ENCODE measurements at regions not wholly inside any gene's neighbourhood (a gene's known extent, or its start where the extent isn't known, plus 50 kb on each side); places are given as distances from the start of the nearest gene placed in this dataset.

DNA sequence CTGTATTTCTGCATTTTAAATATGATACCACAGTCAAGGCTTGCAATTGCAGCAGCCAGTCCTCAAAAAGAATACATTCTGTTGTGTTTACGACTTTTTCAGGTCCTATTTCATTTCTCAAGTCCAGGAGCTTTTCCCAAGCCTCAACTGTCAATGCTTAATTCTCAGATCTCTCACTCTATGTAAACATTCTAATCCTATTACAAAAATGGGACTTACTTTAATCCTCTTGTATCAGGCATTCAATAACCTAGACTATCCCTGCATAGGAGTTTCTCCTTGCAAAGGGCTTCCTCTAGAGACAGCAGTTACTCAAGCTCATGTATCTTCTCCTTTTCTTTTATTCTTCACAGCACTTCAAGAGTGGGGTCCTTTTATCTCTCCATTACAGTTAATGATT lies 1293.0 kb downstream of the GRIK2 start:
- Histone ChIP-seq H3K9me3 (ENCODE audit: control insufficient read depth, insufficient read depth, low read depth, low read length) (no peaks in the 10 kb centered on the region), H3K36me3 (ENCODE audit: control insufficient read depth, insufficient read depth, low read length) (no peaks in the 10 kb centered on the region), H3K4me1 (ENCODE audit: control insufficient read depth, insufficient read depth, low read length) (no peaks in the 10 kb centered on the region), H3K27me3 (ENCODE audit: control insufficient read depth, insufficient read depth, low read length) (no peaks in the 10 kb centered on the region), H3K4me3 (ENCODE audit: low read depth in 2 of 2, low read length in 2 of 2) (no peak overlapping the region), H3K27ac (ENCODE audit: low read length) (no peak overlapping the region)
- in situ Hi-C loops (cut with HindIII; ENCODE audit: low pct_unique_long_range_greater_than_20kb, low sequenced_read_pairs) (no loop called here), intact Hi-C loops (cut with micrococcal nuclease; ENCODE audit: unreplicated experiment) (no loop called here)
- ChIA-PET POLR2A (no interaction called here), CTCF (no interaction called here)
- ATAC-seq (no peak), DNase-seq (ENCODE audit: low read depth, low spot score) (no peak)
- BruUV-seq (replicated peaks) = no TSS peak
- TF ChIP-seq, protein P1, sequence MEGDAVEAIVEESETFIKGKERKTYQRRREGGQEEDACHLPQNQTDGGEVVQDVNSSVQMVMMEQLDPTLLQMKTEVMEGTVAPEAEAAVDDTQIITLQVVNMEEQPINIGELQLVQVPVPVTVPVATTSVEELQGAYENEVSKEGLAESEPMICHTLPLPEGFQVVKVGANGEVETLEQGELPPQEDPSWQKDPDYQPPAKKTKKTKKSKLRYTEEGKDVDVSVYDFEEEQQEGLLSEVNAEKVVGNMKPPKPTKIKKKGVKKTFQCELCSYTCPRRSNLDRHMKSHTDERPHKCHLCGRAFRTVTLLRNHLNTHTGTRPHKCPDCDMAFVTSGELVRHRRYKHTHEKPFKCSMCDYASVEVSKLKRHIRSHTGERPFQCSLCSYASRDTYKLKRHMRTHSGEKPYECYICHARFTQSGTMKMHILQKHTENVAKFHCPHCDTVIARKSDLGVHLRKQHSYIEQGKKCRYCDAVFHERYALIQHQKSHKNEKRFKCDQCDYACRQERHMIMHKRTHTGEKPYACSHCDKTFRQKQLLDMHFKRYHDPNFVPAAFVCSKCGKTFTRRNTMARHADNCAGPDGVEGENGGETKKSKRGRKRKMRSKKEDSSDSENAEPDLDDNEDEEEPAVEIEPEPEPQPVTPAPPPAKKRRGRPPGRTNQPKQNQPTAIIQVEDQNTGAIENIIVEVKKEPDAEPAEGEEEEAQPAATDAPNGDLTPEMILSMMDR (IDR thresholded peaks at IDR 0.05) = no peak
- TF ChIP-seq SIN3A (IDR thresholded peaks at IDR 0.05; ENCODE audit: borderline replicate concordance, insufficient read depth, low read depth, low read length) = no peak
- TF ChIP-seq TCF7L2 (IDR thresholded peaks at IDR 0.05; ENCODE audit: low read depth, low read length) = no peak
- no peak for TF ChIP-seq POLR2AphosphoS5 (IDR thresholded peaks at IDR 0.05; ENCODE audit: low read depth, low read length)
- TF ChIP-seq, protein P2, sequence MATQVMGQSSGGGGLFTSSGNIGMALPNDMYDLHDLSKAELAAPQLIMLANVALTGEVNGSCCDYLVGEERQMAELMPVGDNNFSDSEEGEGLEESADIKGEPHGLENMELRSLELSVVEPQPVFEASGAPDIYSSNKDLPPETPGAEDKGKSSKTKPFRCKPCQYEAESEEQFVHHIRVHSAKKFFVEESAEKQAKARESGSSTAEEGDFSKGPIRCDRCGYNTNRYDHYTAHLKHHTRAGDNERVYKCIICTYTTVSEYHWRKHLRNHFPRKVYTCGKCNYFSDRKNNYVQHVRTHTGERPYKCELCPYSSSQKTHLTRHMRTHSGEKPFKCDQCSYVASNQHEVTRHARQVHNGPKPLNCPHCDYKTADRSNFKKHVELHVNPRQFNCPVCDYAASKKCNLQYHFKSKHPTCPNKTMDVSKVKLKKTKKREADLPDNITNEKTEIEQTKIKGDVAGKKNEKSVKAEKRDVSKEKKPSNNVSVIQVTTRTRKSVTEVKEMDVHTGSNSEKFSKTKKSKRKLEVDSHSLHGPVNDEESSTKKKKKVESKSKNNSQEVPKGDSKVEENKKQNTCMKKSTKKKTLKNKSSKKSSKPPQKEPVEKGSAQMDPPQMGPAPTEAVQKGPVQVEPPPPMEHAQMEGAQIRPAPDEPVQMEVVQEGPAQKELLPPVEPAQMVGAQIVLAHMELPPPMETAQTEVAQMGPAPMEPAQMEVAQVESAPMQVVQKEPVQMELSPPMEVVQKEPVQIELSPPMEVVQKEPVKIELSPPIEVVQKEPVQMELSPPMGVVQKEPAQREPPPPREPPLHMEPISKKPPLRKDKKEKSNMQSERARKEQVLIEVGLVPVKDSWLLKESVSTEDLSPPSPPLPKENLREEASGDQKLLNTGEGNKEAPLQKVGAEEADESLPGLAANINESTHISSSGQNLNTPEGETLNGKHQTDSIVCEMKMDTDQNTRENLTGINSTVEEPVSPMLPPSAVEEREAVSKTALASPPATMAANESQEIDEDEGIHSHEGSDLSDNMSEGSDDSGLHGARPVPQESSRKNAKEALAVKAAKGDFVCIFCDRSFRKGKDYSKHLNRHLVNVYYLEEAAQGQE (IDR thresholded peaks at IDR 0.05; ENCODE audit: insufficient read depth in 1 of 2, low read depth in 2 of 2, low read length in 1 of 2) = no peak

DNA sequence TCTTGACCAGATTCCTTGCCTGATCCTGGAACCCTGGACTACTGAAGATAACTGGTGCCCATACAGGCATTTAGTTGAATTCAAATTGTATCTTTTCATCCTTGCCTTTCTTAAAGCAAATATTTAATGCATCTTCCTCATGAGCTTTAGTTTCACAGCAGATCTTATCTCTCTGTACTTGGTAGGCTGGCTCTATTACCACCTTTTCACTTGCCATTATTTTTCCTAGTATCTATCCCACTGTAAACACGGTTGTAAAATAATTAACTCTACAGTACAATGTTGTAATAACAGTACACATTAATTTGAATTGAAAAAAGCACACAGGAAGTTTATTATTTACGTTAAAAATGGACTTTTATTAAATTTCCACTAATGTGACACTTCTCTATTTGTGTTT lies 1286.9 kb downstream of the GRIK2 start:
- TF ChIP-seq, protein P1 (IDR thresholded peaks at IDR 0.05) = no peak
- TF ChIP-seq SIN3A (IDR thresholded peaks at IDR 0.05; ENCODE audit: borderline replicate concordance, insufficient read depth, low read depth, low read length) (no peak), POLR2AphosphoS5 (IDR thresholded peaks at IDR 0.05; ENCODE audit: low read depth, low read length) (no peak), TCF7L2 (IDR thresholded peaks at IDR 0.05; ENCODE audit: low read depth, low read length) (no peak)
- TF ChIP-seq, protein P2 (IDR thresholded peaks at IDR 0.05; ENCODE audit: insufficient read depth in 1 of 2, low read depth in 2 of 2, low read length in 1 of 2) = no peak
- DNase-seq (ENCODE audit: low read depth, low spot score) = no peak
- Histone ChIP-seq H3K4me3 (ENCODE audit: low read depth in 2 of 2, low read length in 2 of 2) (no peak overlapping the region), H3K9me3 (ENCODE audit: control insufficient read depth, insufficient read depth, low read depth, low read length) (no peaks in the 10 kb centered on the region), H3K4me1 (ENCODE audit: control insufficient read depth, insufficient read depth, low read length) (no peaks in the 10 kb centered on the region), H3K36me3 (ENCODE audit: control insufficient read depth, insufficient read depth, low read length) (no peaks in the 10 kb centered on the region), H3K27ac (ENCODE audit: low read length) (no peak overlapping the region), H3K27me3 (ENCODE audit: control insufficient read depth, insufficient read depth, low read length) (no peaks in the 10 kb centered on the region)
- BruUV-seq (replicated peaks) = no TSS peak
- ChIA-PET CTCF (no interaction called here), POLR2A (no interaction called here)
- no peak for ATAC-seq
- intact Hi-C loops (cut with micrococcal nuclease; ENCODE audit: unreplicated experiment) (no loop called here), in situ Hi-C loops (cut with HindIII; ENCODE audit: low pct_unique_long_range_greater_than_20kb, low sequenced_read_pairs) (no loop called here)

Data from Panc1 (cell line).